PC-3 (cell line): ENCODE measurements at regions not wholly inside any gene's neighbourhood (a gene's known extent, or its start where the extent isn't known, plus 50 kb on each side); places are given as distances from the start of the nearest gene placed in this dataset.

ENCODE experiments used
- EZH2phosphoT487 ChIP-seq: fragments of 300-600 bp; sonication (generic); IDR thresholded peaks from 2 replicates; pipeline ENCODE4 v1.6.1; 2018; ENCODE audit warnings: mild to moderate bottlenecking, antibody characterized with exemption, low read length, borderline replicate concordance
- TF ChIP-seq, protein P1 (sequence below): fragments of 300-600 bp; sonication (generic); conservative IDR thresholded peaks from 2 replicates; pipeline ENCODE4 v1.5.1; 2017; ENCODE audit warnings: antibody characterized with exemption, low read depth, mild to moderate bottlenecking, low read length

DNA sequence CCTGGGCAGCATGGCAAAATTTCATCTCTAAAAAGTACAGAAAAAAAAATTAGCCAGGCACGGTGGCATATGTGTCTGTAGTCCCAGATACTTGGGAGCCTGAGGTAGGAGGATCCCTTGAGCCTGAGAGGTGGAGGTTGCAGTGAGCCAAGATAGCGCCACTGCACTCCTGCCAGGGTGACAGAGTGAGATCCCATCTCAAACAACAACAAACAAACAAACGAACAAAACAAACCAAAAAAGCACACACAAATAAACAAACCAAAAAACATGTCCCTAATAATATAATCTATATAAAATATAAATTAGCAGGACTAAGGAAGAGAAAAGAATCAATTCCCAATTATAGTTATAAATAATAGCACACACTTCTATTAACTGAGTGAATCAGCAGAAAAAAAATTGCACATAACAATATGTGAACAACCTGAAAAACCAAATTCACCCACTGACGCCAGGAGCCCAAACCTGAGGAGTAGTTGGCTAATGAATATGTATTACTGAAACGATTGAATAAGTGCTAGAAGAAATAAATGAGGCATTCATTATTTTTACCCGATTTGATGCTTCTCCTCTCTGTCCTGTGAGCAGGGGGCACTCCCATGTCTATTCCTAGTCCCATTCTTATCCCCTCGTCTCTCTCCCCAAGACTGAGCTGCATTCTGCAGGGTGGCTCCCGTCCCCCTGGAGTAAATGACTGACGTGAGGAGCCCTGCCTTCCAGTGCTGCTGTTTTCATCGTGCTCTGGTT lies 108.2 kb upstream of the TOP3B start:
- no peak for TF ChIP-seq EZH2phosphoT487
- TF ChIP-seq, protein P1, sequence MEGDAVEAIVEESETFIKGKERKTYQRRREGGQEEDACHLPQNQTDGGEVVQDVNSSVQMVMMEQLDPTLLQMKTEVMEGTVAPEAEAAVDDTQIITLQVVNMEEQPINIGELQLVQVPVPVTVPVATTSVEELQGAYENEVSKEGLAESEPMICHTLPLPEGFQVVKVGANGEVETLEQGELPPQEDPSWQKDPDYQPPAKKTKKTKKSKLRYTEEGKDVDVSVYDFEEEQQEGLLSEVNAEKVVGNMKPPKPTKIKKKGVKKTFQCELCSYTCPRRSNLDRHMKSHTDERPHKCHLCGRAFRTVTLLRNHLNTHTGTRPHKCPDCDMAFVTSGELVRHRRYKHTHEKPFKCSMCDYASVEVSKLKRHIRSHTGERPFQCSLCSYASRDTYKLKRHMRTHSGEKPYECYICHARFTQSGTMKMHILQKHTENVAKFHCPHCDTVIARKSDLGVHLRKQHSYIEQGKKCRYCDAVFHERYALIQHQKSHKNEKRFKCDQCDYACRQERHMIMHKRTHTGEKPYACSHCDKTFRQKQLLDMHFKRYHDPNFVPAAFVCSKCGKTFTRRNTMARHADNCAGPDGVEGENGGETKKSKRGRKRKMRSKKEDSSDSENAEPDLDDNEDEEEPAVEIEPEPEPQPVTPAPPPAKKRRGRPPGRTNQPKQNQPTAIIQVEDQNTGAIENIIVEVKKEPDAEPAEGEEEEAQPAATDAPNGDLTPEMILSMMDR, result no peak
